Prostate gland (tissue), 2 donors: ENCODE measurements at regions not wholly inside any gene's neighbourhood (a gene's known extent, or its start where the extent isn't known, plus 50 kb on each side); places are given as distances from the start of the nearest gene placed in this dataset.

ENCODE experiments used
- DNase-seq: peaks from one replicate; pipeline ENCODE4 v3.0.0-alpha.2; 2019; ENCODE audit warnings: low spot score
- H3K27ac ChIP-seq, 2 donors: fragments of 200-600 bp; sonication (generic); 2 replicates each; pipeline ENCODE4 v1.5.1; 2017 to 2019
- H3K27me3 ChIP-seq: fragments of 200-600 bp; sonication (generic); replicated peaks from 2 replicates; pipeline ENCODE4 v1.5.1; 2019; ENCODE audit not compliant: insufficient read depth
- H3K36me3 ChIP-seq, 2 donors: fragments of 200-600 bp; sonication (generic); 1 replicate in 1 of 2; 2 replicates in 1 of 2; pipeline versions ENCODE4 v1.5.1 to v1.8.1; 2017 to 2019
- H3K4me1 ChIP-seq: fragments of 200-600 bp; sonication (generic); replicated peaks from 2 replicates; pipeline ENCODE4 v1.5.1; 2019
- H3K4me3 ChIP-seq, 2 donors: fragments of 200-600 bp; sonication (generic); 2 replicates each; pipeline ENCODE4 v1.5.1; 2017 to 2019
- H3K9me3 ChIP-seq: fragments of 200-600 bp; sonication (generic); 2 replicates; pipeline ENCODE4 v1.5.1; 2017
- POLR2A ChIP-seq: fragments of 450-650 bp; IDR thresholded peaks from one replicate; pipeline ENCODE4 v1.6.1; 2016; ENCODE audit warnings: antibody characterized with exemption, mild to moderate bottlenecking
- POLR2AphosphoS5 ChIP-seq: sonication (generic); formaldehyde crosslinking; IDR thresholded peaks from one replicate; pipeline ENCODE4 v1.6.1; 2017; ENCODE audit warnings: antibody characterized with exemption
- WGBS: methylation state at CpG from one replicate; pipeline ENCODE4 v1.1.5; 2018; 5-methylcytosine and 5-hydroxymethylcytosine counted together
- intact Hi-C: fragments of 100-400 bp; cut with DNase I; formaldehyde crosslinking; loops from one replicate; pipeline ENCODE4 v1.14.2; 2022
- TF ChIP-seq, protein P1 (sequence below), 4 experiments: fragments of 200-600 bp in 2 of 4; fragments of 450-650 bp in 2 of 4; sonication (generic) in 2 of 4; IDR thresholded peaks; 1 replicate in 3 of 4; 2 replicates in 1 of 4; pipeline ENCODE4 v1.5.1; 2016 to 2019; ENCODE audit warnings: antibody characterized with exemption in 4 of 4, mild to moderate bottlenecking in 2 of 4, moderate library complexity in 2 of 4

DNA sequence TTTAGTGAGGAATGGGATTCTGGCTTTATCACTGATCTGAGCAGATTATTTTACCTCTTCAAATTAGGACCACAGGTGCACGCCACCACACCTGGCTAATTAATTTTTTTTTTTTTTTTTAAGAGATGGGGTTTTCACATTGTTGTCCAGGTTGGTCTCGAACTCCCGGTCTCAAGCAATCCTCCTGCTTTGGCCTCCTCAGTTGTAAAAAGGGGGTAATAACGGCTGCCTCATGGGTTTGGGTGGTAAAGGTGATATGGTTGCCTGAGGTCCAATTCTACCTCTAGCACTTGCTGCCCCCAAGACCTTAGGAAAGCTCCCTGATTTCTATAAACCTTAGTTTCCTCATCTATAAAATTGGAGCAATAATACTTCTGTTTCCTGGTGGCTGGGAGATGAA lies 130.7 kb upstream of the HS3ST2 start:
- H3K9me3 ChIP-seq, result no peaks in the 10 kb centered on the region
- H3K4me3 ChIP-seq, result no peak overlapping the region
- intact Hi-C loops, result no loop called here
- no peak overlapping the region for H3K27ac ChIP-seq
- TF ChIP-seq, protein P1, sequence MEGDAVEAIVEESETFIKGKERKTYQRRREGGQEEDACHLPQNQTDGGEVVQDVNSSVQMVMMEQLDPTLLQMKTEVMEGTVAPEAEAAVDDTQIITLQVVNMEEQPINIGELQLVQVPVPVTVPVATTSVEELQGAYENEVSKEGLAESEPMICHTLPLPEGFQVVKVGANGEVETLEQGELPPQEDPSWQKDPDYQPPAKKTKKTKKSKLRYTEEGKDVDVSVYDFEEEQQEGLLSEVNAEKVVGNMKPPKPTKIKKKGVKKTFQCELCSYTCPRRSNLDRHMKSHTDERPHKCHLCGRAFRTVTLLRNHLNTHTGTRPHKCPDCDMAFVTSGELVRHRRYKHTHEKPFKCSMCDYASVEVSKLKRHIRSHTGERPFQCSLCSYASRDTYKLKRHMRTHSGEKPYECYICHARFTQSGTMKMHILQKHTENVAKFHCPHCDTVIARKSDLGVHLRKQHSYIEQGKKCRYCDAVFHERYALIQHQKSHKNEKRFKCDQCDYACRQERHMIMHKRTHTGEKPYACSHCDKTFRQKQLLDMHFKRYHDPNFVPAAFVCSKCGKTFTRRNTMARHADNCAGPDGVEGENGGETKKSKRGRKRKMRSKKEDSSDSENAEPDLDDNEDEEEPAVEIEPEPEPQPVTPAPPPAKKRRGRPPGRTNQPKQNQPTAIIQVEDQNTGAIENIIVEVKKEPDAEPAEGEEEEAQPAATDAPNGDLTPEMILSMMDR (IDR thresholded peaks at IDR 0.05), result no peak
- TF ChIP-seq POLR2AphosphoS5 (no peak), POLR2A (no peak)
- H3K36me3 ChIP-seq, result no peaks in the 10 kb centered on the region
- DNase-seq, result no peak
- H3K4me1 ChIP-seq, result no peaks in the 10 kb centered on the region
- WGBS, result 91% methylated on average over 4 of the region's 4 CpGs
- H3K27me3 ChIP-seq, result no peaks in the 10 kb centered on the region

DNA sequence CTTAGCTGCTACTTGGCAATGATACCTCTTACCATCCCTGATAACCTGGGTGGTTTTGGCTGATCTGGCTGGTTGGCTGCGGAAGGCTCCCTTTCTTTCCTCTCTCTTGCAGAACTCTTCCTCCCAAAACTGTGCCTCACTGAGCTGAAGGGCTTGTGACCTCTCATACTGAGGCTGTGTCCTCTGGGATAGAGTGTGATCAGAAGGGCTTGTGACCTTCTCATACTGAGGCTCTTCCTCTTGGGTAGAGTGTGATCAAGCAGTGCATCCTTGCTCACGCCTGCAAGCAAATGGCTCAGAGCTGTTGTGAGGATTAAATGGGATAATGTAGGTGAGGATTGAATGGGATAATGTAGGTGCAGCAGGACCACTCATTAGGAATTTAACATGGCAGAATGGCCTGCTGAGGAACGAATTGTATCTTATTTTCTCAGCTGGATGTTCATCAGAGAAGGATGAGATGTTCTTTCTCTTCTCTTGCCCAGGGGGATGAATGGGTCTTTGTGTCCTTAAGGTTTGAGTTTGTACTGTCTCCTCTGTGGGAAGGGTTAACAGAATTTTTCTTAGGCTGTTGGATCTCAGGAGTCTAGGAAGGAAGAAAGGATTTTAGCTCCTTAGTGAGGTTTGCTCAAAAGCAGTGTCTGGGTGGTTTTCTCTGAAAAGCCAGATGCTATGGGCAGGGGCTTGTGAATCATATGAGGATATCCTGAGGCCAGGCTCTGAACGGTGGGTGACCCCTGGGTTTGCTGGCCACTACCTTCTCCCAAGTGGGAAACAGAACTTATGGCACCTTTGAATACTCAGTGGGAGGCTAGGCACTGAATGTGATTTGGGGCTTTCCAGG lies 130.0 kb upstream of the HS3ST2 start:
- intact Hi-C loops, result no loop called here
- H3K27me3 ChIP-seq, result no peaks in the 10 kb centered on the region
- no peaks in the 10 kb centered on the region for H3K4me1 ChIP-seq
- no peak for DNase-seq
- H3K9me3 ChIP-seq, result no peaks in the 10 kb centered on the region
- 63% methylated on average over 4 of the region's 4 CpGs for WGBS
- peak overlapping the region; percentile 64 to 65 for H3K27ac ChIP-seq
- H3K36me3 ChIP-seq, result no peaks in the 10 kb centered on the region
- H3K4me3 ChIP-seq, result no peak overlapping the region
- no peak for TF ChIP-seq POLR2A
- TF ChIP-seq POLR2AphosphoS5, result no peak

DNA sequence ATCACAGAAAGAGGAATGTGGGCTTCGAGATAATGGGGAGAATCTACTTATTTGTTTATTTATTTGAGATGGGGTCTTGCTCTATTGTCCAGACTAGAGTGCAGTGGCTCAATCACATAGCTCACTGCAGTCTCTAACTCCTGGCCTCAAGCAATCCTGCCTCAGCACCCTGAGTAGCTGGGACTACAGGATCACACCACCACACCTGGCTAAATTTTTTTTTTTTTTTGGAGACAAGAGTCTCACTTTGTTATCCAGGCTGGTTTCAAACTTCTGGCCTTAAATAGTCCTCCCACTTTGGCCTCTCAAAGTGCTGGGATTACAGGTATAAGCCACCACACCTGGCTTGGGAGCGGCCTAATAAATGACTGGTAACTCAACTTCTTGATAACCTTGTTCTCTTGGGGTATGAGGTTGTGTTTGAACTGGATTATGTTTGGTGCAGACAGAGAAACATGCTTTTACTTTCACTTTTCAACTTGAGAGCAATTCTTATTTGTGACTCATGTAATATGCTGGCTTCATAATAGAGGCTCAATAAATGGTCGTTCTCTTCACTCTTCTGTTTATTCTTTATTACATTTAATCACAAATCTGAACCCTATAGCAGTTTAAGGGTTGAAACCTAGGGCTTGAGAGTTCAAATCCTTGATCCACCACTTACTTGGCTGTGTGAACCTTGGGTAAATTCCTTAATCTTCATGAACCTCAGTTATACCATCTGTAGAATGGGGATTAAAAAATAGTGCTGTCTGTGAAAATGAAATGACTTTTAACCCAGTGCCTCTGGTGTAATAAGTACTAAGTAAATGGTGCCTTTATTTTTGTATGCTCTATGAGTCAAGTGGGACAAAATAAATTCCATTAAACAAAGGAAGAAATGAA lies 129.1 kb upstream of the HS3ST2 start:
- WGBS, result 77% methylated on average over 3 of the region's 3 CpGs
- no peak for DNase-seq
- Histone ChIP-seq H3K9me3 (no peaks in the 10 kb centered on the region), H3K36me3 (no peaks in the 10 kb centered on the region), H3K27ac (peak overlapping the region; percentile 64 to 65), H3K4me3 (no peak overlapping the region), H3K4me1 (no peaks in the 10 kb centered on the region), H3K27me3 (no peaks in the 10 kb centered on the region)
- intact Hi-C loops, result no loop called here
- TF ChIP-seq POLR2AphosphoS5, result no peak
- TF ChIP-seq, protein P1 (IDR thresholded peaks at IDR 0.05), result no peak
- no peak for TF ChIP-seq POLR2A

DNA sequence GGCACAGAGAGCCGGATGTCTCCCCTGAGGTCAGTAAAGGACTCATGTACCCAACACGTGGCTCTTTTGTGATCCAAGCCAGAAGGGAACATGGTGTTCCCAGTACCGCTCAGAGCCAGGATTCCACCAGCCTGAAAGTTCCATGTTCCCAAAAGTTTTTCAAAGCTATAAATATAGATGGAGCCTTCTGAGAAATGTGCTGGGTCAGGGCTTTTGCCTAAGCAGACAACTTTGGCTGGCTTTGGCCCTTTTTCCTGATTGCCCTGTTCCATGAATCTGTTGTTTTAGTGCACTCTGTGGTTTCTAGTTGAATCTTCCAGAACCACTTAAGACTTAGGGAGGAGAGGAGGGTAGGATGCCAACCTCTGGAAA lies 128.5 kb upstream of the HS3ST2 start:
- intact Hi-C loops, result no loop called here
- Histone ChIP-seq H3K4me1 (no peaks in the 10 kb centered on the region), H3K4me3 (no peak overlapping the region), H3K9me3 (no peaks in the 10 kb centered on the region), H3K27ac (peak overlapping the region; percentile 64 to 65), H3K27me3 (no peaks in the 10 kb centered on the region), H3K36me3 (no peaks in the 10 kb centered on the region)
- WGBS, result 38% methylated on average over 3 of the region's 3 CpGs
- peak; percentile 56 for DNase-seq
- TF ChIP-seq POLR2AphosphoS5 (peak; percentile 94), POLR2A (no peak)
- TF ChIP-seq, protein P1 (IDR thresholded peaks at IDR 0.05), result no peak

DNA sequence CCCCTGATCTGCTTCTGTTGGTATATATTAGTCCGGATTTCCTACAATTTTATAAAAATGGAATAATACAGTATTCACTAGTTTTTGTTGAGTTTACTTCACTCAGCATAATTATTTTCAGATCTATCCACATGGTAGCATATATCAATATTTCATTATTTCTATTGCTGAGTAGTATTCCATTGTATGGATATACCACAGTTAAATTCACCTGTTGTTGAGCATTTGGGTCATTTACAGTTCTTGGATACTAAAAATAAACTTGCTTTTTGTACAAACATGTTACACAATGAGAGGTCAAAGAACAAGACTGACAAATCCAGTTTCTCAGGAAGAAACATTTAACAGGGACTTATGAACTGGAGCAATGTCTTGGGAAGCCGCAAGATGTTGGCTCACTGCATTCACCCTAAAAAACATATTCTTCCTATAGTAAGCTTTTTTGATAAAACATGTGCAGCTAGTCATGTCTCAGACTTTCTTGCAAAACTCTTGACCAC lies 126.9 kb upstream of the HS3ST2 start:
- 49% methylated on average over 2 of the region's 2 CpGs for WGBS
- no peak overlapping the region for H3K4me3 ChIP-seq
- H3K27ac ChIP-seq, result no peak overlapping the region
- H3K9me3 ChIP-seq, result no peaks in the 10 kb centered on the region
- DNase-seq, result no peak
- no peaks in the 10 kb centered on the region for H3K4me1 ChIP-seq
- no peaks in the 10 kb centered on the region for H3K27me3 ChIP-seq
- no peaks in the 10 kb centered on the region for H3K36me3 ChIP-seq
- no peak for TF ChIP-seq POLR2AphosphoS5
- TF ChIP-seq POLR2A, result no peak
- TF ChIP-seq, protein P1 (IDR thresholded peaks at IDR 0.05), result no peak
- intact Hi-C loops, result no loop called here
